ENCODE measurements at regions not wholly inside any gene's neighbourhood (a gene's known extent, or its start where the extent isn't known, plus 50 kb on each side); places are given as distances from the start of the nearest gene placed in this dataset.
"Not testable (repeated sequence)": the region's sequence is repeated elsewhere in the genome, so short reads cannot be mapped to it uniquely, and the experiment has no call there.

GRCh38 chrX:16067886-16068515, 55.4 kb upstream of the GRPR start:
- DNase-seq: no peak

GRCh38 chrX:16063921-16064320, 59.4 kb upstream of the GRPR start:
- no peak for DNase-seq

GRCh38 chrX:16063141-16063540, 60.2 kb upstream of the GRPR start:
- no peak for DNase-seq

- no peak for DNase-seq
These were observed 62.1 kb upstream of the GRPR start for GRCh38 chrX:16061296-16061695.

- DNase-seq: no peak
These were observed 63.1 kb upstream of the GRPR start for GRCh38 chrX:16060252-16060651.

- DNase-seq: not testable (repeated sequence)
These were observed 74.2 kb upstream of the GRPR start for GRCh38 chrX:16049126-16049525.

GRCh38 chrX:16042980-16043379, 80.4 kb upstream of the GRPR start:
- no peak for DNase-seq

- peak; percentile 47 for DNase-seq
These were observed 83.5 kb upstream of the GRPR start for GRCh38 chrX:16039834-16040233.

GRCh38 chrX:16039363-16039762, 84.0 kb upstream of the GRPR start:
- peak; percentile 39 for DNase-seq

- peak; percentile 5 for DNase-seq
These were observed 90.0 kb upstream of the GRPR start for GRCh38 chrX:16033331-16033730.

GRCh38 chrX:16028576-16028975, 94.8 kb upstream of the GRPR start:
- DNase-seq: no peak

GRCh38 chrX:16023790-16024734, 99.3 kb upstream of the GRPR start:
- DNase-seq: peak; percentile 68

GRCh38 chrX:16022580-16023200, 100.7 kb upstream of the GRPR start:
- DNase-seq: no peak

- DNase-seq: no peak
These were observed 105.1 kb upstream of the GRPR start for GRCh38 chrX:16018291-16018690.

- no peak for DNase-seq
These were observed 109.2 kb upstream of the GRPR start for GRCh38 chrX:16014171-16014570.

GRCh38 chrX:16012250-16012649, 111.1 kb upstream of the GRPR start:
- DNase-seq: no peak

- no peak for DNase-seq
These were observed 117.4 kb upstream of the GRPR start for GRCh38 chrX:16005917-16006316.

GRCh38 chrX:16002185-16002584, 121.2 kb upstream of the GRPR start:
- no peak for DNase-seq

GRCh38 chrX:15998350-15998749, 125.0 kb upstream of the GRPR start:
- DNase-seq: no peak

- DNase-seq: no peak
These were observed 133.6 kb upstream of the GRPR start for GRCh38 chrX:15989716-15990115.

GRCh38 chrX:15988661-15989603, 134.3 kb upstream of the AP1S2 start:
- DNase-seq: no peak

- DNase-seq: peak; percentile 55
These were observed 131.3 kb upstream of the AP1S2 start for GRCh38 chrX:15985937-15986336.

- no peak for DNase-seq
These were observed 128.4 kb upstream of the AP1S2 start for GRCh38 chrX:15983034-15983433.

Measured in activated CD4-positive, alpha-beta T cell treated with anti-CD3 and anti-CD28 coated beads, Interleukin-2, Interleukin-6, amounts not matched to agents 100 ng/mL and 50 ng/mL, durations not matched to agents 16 hours and 8 hours (primary cell).